ENCODE measurements at regions not wholly inside any gene's neighbourhood (a gene's known extent, or its start where the extent isn't known, plus 50 kb on each side); places are given as distances from the start of the nearest gene placed in this dataset.
A peak's percentile ranks its signal among the peaks of the same experiment; 100 is the strongest.

DNA sequence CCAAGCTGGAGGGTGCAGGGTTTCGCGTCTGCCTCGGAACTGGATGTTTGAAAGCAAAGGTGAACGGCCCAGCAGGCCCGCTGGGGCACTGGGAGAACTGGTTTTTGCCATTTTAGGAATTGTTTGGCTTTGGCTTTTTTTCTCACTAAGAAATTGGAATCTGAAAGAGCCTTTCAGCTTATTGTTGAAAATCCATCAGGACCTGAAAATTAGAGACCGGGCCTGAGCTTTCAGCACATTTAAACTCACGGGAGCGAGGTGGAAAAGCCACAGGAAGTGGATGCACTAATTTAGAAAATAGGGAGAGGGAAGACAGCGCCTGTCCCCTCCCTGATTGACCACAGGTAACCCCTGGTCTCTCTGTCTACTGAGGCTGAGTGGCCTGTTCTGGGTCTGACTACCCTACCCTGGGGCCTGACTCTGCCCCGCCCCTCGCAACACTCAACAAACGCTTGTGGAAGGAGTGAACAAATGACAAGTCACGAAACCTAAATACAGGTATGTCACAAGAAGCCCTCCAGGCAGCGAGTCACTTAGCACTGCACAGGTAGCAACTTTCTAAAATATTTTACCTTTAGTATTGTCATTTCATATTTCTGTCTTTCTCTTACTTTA lies 100.3 kb upstream of the MBOAT2 start:
- DNase-seq = peak; percentile 90

DNA sequence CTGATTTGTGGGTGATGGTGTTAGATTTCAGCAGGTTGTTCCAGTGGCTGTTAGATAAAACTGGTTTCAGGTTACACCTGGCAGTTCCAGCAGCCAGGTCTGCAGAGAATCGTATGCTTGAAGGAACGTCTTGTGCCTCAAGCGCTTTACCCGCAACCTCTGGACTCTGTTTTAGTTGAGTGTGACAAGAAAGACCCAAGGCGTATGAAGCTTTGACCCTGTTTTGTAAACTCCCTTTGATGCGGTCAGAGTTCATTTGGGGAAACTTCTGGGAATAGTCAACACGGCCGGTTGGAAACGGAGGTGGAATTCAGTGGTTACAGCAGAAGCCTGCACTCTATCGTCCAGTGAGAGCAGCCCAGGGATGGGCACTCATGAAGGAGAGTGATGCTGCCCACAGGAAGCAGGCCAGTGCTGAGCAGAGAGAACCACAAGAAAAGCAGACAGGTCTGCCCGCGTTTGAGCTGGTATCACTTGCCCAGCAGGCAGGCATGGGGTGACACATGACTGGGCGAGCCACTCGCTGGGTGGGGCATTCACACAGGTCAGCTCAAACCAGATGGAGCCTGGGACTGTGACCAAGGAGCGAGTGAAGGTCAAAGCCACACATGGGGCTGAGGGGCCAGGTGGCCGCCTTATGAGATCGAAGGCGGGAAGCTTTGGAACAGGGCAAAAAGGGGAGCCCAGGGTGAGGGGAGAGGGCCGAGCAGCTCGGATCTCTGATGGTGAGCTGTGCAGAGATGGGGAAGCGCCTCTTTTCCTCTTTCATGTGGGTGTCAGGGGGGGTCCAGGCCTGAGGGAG lies 99.6 kb upstream of the MBOAT2 start:
- peak; percentile 91 for DNase-seq

DNA sequence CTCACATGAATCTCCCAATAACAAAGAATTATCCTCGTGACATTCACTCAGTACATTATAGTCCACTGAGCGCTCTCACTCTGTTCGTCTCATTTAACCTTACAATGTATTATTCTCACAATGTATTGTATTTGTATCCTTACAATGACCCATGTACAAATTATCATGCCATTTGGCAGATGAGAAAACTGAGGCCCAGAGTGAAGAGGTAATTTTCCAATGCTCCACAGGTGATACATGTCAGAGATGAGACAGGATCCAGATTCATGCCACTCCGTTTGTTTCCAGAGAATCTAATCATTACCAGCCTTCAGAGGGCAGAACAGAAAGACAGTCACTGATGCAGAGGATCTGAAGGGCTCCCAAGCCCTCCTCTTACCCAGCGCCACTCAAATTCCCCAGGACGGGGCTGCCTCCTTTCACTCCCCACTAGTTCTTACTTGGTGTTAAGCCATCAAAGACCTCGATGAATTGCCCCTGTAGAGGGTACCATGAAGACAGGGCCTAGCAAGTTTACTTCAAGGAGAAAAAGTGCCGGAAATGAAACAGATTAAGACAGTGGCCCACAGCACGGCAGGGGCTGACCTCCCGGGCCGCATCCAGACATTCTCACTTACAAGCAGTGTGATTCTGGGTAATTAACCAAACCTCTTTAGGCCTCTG lies 98.4 kb upstream of the MBOAT2 start:
- no peak for DNase-seq

DNA sequence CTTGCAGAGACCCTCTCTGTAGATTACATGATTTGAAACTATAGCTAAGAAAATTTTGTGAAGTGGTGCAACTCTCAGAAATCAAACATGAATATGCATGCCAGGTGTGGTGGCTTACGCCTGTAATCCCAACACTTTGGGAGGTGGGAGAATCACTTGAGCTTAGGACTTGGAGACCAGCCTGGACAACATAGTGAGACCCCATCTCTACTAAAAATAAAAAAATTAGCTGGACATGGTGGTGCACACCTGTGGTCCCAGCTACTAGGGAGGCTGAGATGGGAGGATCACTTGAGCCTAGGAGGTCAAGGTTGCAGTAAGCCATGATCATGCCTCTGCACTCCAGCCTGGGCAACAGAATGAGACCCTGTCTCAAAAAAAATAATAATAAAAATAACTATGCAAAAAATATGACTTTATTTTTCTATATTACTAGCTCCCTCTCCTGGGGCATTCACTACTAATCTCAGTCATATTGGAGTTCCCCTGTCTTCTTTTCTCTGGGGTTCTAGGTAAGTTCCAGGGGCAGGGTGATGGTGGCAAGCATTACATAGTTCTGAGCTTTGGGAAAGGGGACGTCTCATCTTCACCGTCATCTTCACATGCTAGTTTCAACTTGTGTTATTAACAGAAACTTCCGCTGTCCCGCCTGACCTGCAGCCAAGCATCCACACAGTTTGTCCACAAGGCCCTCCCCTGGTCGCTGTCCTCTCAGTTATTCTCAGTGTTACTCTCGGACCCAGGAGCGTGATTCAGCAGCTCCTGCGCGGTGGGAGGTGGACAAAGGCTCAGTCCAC lies 96.8 kb upstream of the MBOAT2 start:
- no peak for DNase-seq

DNA sequence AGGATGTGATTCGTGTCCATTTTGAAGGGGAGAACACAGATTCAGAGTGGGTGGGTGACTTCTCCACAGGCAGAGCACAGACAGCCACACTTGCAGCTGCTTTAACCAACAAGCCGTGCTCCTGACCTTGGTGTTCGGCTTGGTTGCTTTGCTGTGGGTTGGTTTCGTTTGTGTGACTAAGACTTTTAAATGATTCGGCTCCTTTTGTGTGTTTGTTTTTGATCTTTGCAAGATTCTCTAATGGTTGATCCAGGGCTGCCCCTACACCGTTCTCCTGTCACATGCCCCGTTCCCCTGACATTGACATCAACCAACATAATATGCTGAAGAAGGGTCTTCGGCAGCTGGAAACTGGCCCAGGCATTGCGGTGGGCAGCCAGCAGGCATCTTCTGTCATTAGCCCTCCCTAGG lies 95.9 kb upstream of the MBOAT2 start:
- no peak for DNase-seq

DNA sequence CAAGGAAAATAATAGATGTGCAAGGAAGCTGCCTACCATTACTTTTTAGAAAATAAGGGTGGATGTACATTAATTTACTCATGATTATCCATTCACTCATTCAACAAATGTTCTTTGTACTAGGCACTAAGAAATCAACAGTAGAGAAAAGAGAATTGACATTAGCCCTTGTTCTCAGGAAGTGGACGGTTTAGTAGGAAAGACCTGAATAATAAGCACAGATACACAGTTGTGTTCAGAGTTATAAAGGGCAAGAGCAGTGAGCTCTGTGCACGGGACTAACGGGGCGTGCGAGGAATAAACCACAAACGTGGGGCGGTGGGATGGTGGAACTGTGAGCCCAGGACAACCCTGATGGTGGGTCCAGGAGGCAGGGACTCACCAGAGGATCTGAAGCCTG lies 94.4 kb upstream of the MBOAT2 start:
- no peak for DNase-seq

DNA sequence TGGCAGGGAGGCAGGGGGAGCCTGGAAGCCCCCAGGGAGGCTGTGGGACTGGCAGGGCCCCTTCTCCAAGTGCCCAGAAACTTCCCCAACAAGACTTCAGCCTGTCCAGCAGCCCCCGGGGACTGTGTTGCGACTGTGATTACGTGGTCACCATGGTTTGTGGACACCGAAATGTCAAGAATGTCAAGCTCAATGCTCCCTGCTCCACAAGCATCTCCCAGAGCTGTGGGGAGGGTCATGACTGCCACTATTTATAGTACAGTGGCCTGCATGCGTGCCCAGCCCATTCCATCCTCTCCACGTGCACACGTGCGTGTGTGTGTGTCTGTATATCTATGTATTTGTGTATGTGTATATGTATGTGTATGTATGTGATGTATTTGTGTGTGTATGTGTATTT lies 93.8 kb upstream of the MBOAT2 start:
- peak; percentile 75 for DNase-seq

DNA sequence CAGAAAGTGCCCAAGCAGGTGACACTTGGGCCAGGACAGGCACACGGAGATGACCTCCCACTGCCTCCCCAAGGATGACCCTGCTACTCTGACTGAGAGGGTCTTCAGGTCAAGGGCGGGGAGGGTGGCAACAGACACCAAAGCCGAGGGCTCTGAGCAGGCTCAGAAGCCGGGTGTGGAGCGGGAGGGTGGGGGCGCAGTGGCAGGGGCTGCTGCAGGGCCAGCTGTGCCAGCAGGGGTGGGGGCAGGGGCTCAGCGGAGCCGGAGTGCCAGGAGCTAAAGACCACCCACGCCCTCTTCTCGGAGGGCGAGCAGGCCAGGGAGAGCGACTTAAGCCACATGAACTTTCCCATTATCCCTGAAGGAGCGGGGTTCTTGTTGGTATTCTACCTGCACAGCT lies 93.3 kb upstream of the MBOAT2 start:
- DNase-seq = no peak

DNA sequence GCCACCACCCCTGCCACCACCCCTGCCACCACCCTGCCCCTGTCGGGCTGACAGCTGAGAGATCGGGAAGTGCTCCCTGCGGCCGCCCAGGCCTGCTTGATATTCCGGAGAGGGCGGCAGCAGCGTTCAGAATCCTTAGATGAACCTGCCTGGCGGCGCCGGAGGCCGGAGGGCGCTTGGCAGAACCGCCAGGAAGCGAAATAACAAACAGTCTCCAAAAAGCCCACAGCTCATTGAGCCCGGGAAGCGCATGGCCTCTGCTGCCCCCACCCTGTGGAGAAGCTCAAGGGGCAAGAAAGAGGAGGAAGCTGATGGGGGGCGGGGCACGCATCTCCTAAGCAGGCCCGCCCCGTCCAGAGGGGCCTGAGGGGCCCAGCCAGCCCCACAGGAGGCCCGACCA lies 92.2 kb upstream of the MBOAT2 start:
- DNase-seq = peak; percentile 81

DNA sequence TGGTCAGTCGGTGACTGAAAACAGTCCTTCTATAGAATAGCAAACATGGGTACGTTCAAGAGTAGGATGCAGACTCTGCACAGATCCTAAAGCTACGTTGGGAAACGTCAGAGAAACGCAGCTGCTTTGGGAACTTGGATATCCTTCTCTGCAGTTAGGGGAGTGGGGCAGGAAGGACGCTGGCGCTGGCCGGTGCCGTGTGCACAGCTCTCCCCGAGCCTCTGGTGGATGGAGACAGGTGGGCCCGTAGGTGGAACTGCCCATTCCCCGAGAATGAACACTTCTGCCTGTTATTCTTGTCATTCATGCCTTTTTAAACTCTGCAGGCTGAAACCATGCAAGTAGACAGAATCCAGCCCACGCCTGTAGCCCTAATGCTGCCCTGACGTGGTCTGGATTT lies 91.7 kb upstream of the MBOAT2 start:
- no peak for DNase-seq

DNA sequence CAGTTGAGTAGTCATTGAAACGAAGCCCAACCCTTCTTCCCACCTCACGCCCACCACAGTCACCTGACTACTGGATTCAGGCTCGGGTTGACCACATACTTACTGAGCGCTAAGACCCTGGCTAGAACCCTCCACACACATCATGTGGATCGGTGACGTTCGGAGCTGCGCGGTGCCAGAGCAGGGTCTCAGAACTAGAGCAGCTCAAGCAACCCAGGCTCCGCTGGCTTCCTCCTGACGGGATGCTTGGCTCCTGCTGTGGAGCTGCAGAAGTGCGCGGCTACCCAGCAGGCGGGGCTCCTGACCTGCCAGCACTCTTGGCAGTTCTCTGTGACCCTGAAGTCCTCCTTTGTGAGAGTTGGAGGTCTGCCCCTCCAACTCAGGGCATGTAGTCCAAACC lies 90.6 kb upstream of the MBOAT2 start:
- no peak for DNase-seq

DNA sequence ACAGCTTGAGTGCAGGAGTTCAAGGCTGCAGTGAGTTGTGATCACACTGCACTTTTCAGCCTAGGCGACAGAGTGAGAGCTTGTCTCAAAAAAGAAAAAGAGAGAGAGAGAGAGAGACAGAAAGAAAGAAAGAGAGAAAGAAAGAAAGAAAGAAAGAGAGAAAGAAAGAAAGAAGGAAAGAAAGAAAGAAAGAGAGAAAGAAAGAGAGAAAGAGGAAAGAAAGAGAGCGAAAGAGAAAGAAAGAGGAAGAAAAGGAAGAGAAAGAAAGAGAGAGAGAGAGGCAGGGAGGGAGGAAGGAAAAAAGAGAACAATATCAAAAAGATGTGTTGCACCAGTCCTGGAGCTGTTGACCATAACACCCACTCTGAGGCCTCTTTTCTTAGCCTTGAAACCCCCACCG lies 89.8 kb upstream of the MBOAT2 start:
- DNase-seq = no peak

DNA sequence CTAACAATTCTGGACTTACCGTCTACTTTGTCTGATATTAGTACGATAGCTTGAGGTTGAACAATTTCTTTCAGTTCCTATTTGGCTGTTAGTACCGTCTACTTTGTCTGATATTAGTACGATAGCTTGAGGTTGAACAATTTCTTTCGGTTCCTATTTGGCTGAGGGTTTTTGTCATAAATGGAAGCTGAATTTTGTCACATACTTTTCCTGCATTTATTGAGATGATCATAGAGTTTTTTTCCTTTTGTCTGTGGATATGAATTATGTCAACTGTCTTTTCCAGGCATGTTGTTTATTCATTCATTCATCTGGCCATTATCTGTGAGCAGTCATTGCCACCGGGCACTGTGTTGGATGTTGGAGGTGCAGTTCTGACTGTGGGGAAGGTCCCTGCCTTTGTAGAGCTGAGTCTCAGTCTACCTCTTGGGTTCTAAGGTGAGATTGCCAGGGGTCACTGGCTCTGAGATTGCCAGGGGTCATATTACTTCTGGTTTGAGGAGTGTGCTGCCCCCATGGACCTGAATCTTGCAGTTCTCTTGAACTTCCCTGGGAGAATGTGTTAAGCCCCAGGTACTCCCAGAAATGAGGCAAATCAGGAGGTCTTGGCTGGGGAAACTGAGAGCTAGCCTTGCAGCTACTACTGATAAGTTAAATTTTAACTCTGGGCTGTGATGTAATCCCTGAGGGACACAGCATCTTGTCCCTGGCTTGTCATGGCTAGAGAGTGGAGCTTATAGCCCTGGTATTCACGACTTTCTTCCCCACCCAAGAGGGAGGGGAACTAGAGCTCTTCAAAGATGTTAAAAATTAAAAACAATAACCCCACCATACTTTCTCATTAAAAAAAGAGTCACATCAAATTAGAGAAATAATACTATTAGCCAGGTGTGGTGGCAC lies 89.1 kb upstream of the MBOAT2 start:
- DNase-seq = no peak

DNA sequence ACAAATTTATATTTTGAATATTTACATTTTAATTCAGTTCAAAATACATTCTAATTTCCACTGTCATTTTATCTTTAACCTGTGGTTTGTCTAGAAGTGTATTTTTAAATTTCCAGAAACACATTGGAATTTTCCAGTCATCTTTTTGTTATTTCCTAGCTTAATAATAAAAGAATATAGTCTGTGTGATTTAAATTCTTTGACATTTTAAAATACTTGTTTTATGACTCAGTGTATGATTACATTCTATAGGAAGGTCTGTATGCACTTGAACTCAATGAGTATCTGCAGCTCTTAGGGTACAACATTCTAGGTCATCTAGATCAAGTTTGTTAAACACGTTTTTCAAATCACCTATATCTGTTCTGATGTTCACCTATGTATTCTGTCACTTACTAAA lies 88.3 kb upstream of the MBOAT2 start:
- no peak for DNase-seq

DNA sequence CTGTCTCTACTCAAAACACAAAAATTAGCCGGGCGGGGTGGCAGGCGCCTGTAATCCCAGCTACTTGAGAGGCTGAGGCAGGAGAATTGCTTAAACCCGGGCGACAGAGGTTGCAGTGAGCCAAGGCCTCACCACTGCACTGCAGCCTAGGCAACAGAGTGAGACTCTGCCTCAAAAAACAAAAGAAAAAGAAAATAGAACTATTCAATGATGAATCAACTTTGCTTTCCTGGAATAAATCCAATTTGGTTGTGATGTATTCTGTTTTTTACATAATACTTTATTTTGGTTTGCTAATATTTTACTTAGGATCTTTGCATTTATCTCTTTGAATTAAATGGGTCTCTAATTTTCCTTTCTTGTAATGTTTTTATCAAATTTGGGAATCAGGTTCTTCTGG lies 86.3 kb upstream of the MBOAT2 start:
- DNase-seq = no peak

DNA sequence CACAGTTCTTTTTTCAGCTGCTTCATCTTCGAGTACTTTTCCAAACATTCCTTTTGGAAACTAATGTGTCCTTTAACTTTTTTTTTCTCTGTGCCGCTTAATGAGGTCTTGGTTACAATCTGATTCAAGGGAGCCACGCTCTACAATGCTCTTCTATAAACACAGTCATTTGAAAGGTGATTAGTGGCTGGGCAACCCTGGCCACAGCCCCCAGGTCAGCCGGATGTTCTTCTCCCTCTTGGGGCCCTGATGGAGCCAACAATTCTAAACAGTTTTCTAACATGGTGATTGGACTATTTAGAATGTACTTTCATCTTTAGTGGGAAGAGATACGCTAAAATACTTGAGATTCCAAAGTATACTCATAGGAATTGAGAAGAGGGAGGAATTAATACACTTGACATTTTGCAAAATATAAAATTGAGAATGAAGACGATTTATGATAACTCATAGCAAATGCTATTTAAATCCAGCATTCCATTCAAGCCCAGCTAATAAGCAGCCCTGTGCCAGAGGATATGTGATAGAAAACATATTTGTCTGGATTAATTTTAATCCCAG lies 83.7 kb upstream of the MBOAT2 start:
- DNase-seq = no peak

DNA sequence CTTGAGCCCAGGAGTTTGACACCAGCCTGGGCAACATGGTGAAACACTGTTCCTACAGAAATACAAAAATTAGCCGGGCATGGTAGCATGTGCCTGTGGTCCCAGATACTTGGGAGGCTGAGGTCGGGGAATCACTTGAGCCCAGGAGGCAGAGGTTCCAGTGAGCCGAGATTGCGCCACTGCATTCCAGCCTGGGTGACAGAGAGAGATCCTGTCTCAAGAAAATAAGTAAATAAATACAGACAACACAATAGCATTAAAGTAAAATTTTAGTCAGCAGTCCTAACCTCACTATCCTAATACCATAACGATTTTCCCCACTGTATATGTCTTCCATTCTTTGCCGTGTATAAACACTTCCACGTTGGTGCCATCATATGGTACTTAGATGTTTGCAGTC lies 83.0 kb upstream of the MBOAT2 start:
- DNase-seq = no peak

DNA sequence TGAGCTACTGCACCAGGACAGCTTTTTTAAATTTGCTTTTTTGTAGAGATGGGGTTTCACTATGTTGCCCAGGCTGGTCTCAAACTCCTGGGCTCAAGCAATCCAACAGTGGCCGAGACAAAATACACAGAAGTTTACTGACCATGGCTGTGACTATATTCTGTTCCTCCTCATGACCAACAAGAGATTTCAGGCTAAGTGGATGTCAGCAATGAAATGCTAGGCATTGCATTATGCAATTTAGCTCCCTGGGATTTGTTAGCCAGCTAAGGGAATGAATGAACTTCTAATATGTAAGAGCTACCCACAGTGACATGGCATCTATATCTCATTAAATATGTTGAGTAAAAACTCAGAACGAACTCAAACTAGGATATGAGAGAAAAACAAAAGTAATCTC lies 81.9 kb upstream of the MBOAT2 start:
- DNase-seq = no peak

DNA sequence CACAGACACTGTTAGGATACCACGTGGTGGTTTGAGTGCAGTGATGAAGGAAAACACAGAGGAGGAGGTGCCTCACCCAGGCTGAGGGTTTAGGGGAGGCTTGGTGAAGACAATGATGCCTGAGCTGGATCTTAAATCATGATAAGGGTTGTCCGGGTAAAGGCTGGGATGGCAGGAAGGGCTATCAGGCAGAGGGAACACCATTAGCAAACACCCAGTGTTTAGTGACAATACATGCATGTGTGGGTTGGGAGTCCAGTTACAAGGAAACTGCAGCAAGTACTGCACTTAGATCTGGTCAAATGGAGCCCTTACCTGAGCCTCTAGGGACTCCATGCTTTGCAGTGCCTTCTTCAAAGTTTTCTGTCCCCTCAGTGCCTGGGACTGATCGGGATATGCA lies 79.8 kb upstream of the MBOAT2 start:
- no peak for DNase-seq

DNA sequence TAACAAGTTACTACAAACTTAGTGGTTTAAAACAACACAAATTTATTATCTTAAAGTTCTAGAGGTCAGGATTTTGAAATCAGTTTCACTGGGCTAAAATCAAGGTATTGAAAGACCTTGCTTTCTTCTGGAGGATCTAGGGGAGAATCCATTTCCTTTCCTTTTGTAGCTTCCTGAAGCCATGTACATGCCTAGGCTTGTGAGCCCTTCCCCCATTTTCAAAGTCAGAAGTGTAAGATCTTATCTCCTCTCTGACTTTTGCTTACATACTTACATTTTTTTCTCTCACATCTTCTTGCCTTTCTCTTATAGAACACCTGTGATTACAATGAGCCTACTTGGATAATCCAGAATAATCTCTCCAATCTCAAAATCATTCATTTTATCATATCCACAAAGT lies 78.7 kb upstream of the MBOAT2 start:
- DNase-seq = no peak

DNA sequence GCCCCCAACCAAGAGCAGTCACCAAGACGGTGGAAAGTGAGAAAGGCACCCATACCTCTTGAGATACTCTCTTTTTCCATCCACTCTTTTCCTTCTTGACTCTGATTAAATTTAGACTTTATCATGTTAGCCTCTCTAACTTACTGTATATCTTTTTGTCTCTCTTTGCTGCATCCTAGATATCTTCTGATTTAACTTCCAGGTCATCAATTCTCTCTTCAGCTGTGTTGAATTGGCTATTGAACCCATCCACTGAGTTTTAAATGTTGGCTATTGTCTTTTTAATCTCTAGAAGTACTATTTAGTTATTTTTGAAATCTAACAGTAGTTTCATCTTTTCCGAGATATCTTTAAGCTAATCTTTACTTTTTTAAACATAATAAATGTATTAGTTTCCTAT lies 78.3 kb upstream of the MBOAT2 start:
- no peak for DNase-seq

DNA sequence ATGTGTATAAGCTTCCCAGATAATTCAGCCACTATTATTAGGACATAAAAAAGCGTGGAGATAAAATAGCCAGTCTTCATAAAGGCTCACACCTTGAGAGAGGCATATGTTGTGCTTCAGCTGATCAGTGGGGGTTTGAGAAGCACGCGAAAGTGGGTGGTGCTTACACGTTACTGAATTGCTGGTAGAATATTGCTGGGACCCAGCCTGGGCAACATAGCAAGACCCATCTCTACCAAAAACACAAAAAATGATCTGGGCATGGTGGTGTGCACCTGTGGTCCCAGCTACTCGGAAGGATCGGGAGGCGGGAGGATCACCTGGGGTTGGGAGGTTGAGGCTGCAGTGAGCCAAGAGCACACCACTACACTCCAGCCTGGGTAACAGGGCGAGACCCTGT lies 74.9 kb upstream of the MBOAT2 start:
- no peak for DNase-seq

Measured in islet precursor cell (in vitro differentiated cells).